H9 (cell line): ENCODE measurements at regions not wholly inside any gene's neighbourhood (a gene's known extent, or its start where the extent isn't known, plus 50 kb on each side); places are given as distances from the start of the nearest gene placed in this dataset.

ENCODE experiments used
- DNase-seq: peaks from one replicate; pipeline ENCODE4 v3.0.0-alpha.2; 2017
- H2AFZ ChIP-seq: one replicate; pipeline ENCODE4 v1.6.1; 2013; ENCODE audit warnings: mild to moderate bottlenecking, low read length, control low read depth, moderate library complexity
- H2AK5ac ChIP-seq: 2 replicates; pipeline ENCODE4 v1.6.1; 2013; ENCODE audit warnings: low read length, control low read depth, mixed read lengths; ENCODE audit not compliant: insufficient read length
- H2BK120ac ChIP-seq: one replicate; pipeline ENCODE4 v1.6.1; 2013; ENCODE audit warnings: low read depth, mild to moderate bottlenecking, low read length, control low read depth, inconsistent platforms; ENCODE audit not compliant: poor library complexity, severe bottlenecking
- H2BK12ac ChIP-seq: 2 replicates; pipeline ENCODE4 v1.6.1; 2013; ENCODE audit warnings: low read length, control low read depth, mixed read lengths, low read depth; ENCODE audit not compliant: insufficient read length
- H2BK15ac ChIP-seq: 2 replicates; pipeline ENCODE4 v1.6.1; 2013; ENCODE audit warnings: low read depth, low read length, control low read depth
- H2BK20ac ChIP-seq: one replicate; pipeline ENCODE4 v1.6.1; 2013; ENCODE audit warnings: low read depth, mild to moderate bottlenecking, low read length, control low read depth, inconsistent platforms; ENCODE audit not compliant: poor library complexity, severe bottlenecking
- H2BK5ac ChIP-seq: 2 replicates; pipeline ENCODE4 v1.6.1; 2013; ENCODE audit warnings: low read length, control low read depth, mixed read lengths; ENCODE audit not compliant: insufficient read length
- H3K14ac ChIP-seq: 2 replicates; pipeline ENCODE4 v1.6.1; 2013; ENCODE audit warnings: low read length, control low read depth; ENCODE audit not compliant: insufficient read depth
- H3K18ac ChIP-seq: 2 replicates; pipeline ENCODE4 v1.6.1; 2013; ENCODE audit warnings: low read depth, mild to moderate bottlenecking, mixed read lengths, low read length, control low read depth; ENCODE audit not compliant: insufficient read length
- H3K23ac ChIP-seq: 2 replicates; pipeline ENCODE4 v1.6.1; 2013; ENCODE audit warnings: low read length, control low read depth, mixed read lengths, low read depth; ENCODE audit not compliant: insufficient read length
- H3K23me2 ChIP-seq: 2 replicates; pipeline ENCODE4 v1.6.1; 2013; ENCODE audit warnings: low read depth, mild to moderate bottlenecking, mixed read lengths, low read length, control low read depth; ENCODE audit not compliant: insufficient read length, poor library complexity, severe bottlenecking
- H3K27ac ChIP-seq: 2 replicates; pipeline ENCODE4 v1.5.1; 2013; ENCODE audit warnings: low read length, control low read depth, mixed read lengths, low read depth; ENCODE audit not compliant: insufficient read length
- H3K27me3 ChIP-seq: 2 replicates; pipeline ENCODE4 v1.6.1; 2013; ENCODE audit warnings: low read length, control low read depth, inconsistent platforms; ENCODE audit not compliant: insufficient read depth
- H3K4ac ChIP-seq: 2 replicates; pipeline ENCODE4 v1.6.1; 2013; ENCODE audit warnings: low read depth, mild to moderate bottlenecking, control low read depth, inconsistent platforms, low read length, moderate library complexity
- H3K4me1 ChIP-seq: 2 replicates; pipeline ENCODE4 v1.6.1; 2013; ENCODE audit warnings: low read length, control low read depth, inconsistent platforms; ENCODE audit not compliant: insufficient read depth
- H3K4me2 ChIP-seq: 2 replicates; pipeline ENCODE4 v1.6.1; 2013; ENCODE audit warnings: low read length, control low read depth, mixed read lengths; ENCODE audit not compliant: insufficient read length, insufficient read depth
- H3K56ac ChIP-seq: 2 replicates; pipeline ENCODE4 v1.6.1; 2013; ENCODE audit warnings: low read depth, mild to moderate bottlenecking, mixed read lengths, low read length, control low read depth; ENCODE audit not compliant: insufficient read length
- H3K79me1 ChIP-seq: 2 replicates; pipeline ENCODE4 v1.6.1; 2013; ENCODE audit warnings: low read depth, mild to moderate bottlenecking, moderate library complexity, low read length, control low read depth, inconsistent platforms; ENCODE audit not compliant: insufficient read depth, poor library complexity, severe bottlenecking
- H3K79me2 ChIP-seq: 2 replicates; pipeline ENCODE4 v1.6.1; 2013; ENCODE audit warnings: low read length, control low read depth, inconsistent platforms; ENCODE audit not compliant: insufficient read depth
- H3K9ac ChIP-seq: 2 replicates; pipeline ENCODE4 v1.6.1; 2013; ENCODE audit warnings: low read length, control low read depth, mixed read lengths; ENCODE audit not compliant: insufficient read length; ENCODE audit errors: extremely low read depth
- H3K9me3 ChIP-seq: one replicate; pipeline ENCODE4 v1.6.1; 2013; ENCODE audit warnings: low read depth, low read length, inconsistent platforms; ENCODE audit not compliant: control insufficient read depth
- H3T11ph ChIP-seq: one replicate; pipeline ENCODE4 v1.6.1; 2013; ENCODE audit warnings: mild to moderate bottlenecking, low read length, control low read depth, inconsistent platforms
- H4K20me1 ChIP-seq: one replicate; pipeline ENCODE4 v1.6.1; 2013; ENCODE audit not compliant: control insufficient read depth, insufficient read length, insufficient read depth
- H4K5ac ChIP-seq: 2 replicates; pipeline ENCODE4 v1.6.1; 2013; ENCODE audit warnings: low read depth, mild to moderate bottlenecking, mixed read lengths, low read length, control low read depth; ENCODE audit not compliant: insufficient read length
- H4K8ac ChIP-seq: replicated peaks from 2 replicates; pipeline ENCODE4 v1.6.1; 2013; ENCODE audit warnings: low read length, control low read depth, mixed read lengths, low read depth; ENCODE audit not compliant: insufficient read length
- H4K91ac ChIP-seq: 2 replicates; pipeline ENCODE4 v1.6.1; 2013; ENCODE audit warnings: low read depth, mild to moderate bottlenecking, moderate library complexity, mixed read lengths, low read length, control low read depth; ENCODE audit not compliant: insufficient read length
- H3K27ac Mint-ChIP-seq, 3 experiments: 2 replicates in 2 of 3; 3 replicates in 1 of 3; pipeline ENCODE4 v1.8.0; 2020 to 2021; ENCODE audit warnings: mixed read lengths in 3 of 3, mild to moderate bottlenecking in 1 of 3, moderate library complexity in 1 of 3
- H3K27me3 Mint-ChIP-seq: 2 replicates; pipeline ENCODE4 v1.8.0; 2021; ENCODE audit warnings: low read depth, mild to moderate bottlenecking, moderate library complexity, mixed read lengths
- H3K36me3 Mint-ChIP-seq, 3 experiments: 2 replicates in 2 of 3; 3 replicates in 1 of 3; pipeline ENCODE4 v1.8.0; 2020 to 2021; ENCODE audit warnings: low read depth in 3 of 3, mixed read lengths in 3 of 3; ENCODE audit not compliant: insufficient read depth in 1 of 3
- H3K4me1 Mint-ChIP-seq, 2 experiments: 2 replicates each; pipeline ENCODE4 v1.8.0; 2020; ENCODE audit warnings: mixed read lengths in 2 of 2
- H3K4me3 Mint-ChIP-seq, 2 experiments: 2 replicates in 1 of 2; 3 replicates in 1 of 2; pipeline ENCODE4 v1.8.0; 2020 to 2021; ENCODE audit warnings: mild to moderate bottlenecking in 2 of 2, mixed read lengths in 2 of 2, moderate library complexity in 1 of 2
- H3K9me3 Mint-ChIP-seq, 2 experiments: 2 replicates in 1 of 2; 3 replicates in 1 of 2; pipeline ENCODE4 v1.8.0; 2020; ENCODE audit warnings: mild to moderate bottlenecking in 2 of 2, mixed read lengths in 2 of 2, moderate library complexity in 1 of 2
- CTCF ChIP-seq: fragments of 200-600 bp; sonication (generic); conservative IDR thresholded peaks from 3 replicates; pipeline ENCODE4 v1.8.0; 2021; ENCODE audit warnings: antibody characterized with exemption, mild to moderate bottlenecking
- WGBS: extraction: QIAGEN DNeasy Blood & Tissue Kit; methylation state at CpG from one replicate; pipeline ENCODE4 v1.1.7; 2013; ENCODE audit warnings: missing lambda C conversion rate, low lambda C conversion rate, mixed read lengths; ENCODE audit not compliant: insufficient read length; ENCODE audit errors: extremely low coverage; 5-methylcytosine and 5-hydroxymethylcytosine counted together

- H3K18ac ChIP-seq = no peak overlapping the region
- no peaks in the 10 kb centered on the region for H3K79me2 ChIP-seq
- no peak overlapping the region for H2BK5ac ChIP-seq
- no peak overlapping the region for H3T11ph ChIP-seq
- no peak overlapping the region for H2BK20ac ChIP-seq
- no peak overlapping the region for H3K4me2 ChIP-seq
- H4K20me1 ChIP-seq = no peaks in the 10 kb centered on the region
- no peak overlapping the region for H3K4me3 Mint-ChIP-seq
- no peaks in the 10 kb centered on the region for H3K36me3 Mint-ChIP-seq
- no peak overlapping the region for H4K5ac ChIP-seq
- no peaks in the 10 kb centered on the region for H3K9me3 ChIP-seq
- no peak overlapping the region for H2BK12ac ChIP-seq
- H4K8ac ChIP-seq = no peak overlapping the region
- H3K23me2 ChIP-seq = no peaks in the 10 kb centered on the region
- H3K4me1 ChIP-seq = peaks cover 6% of the 10 kb centered on the region
- H3K4ac ChIP-seq = no peak overlapping the region
- H2AK5ac ChIP-seq = no peak overlapping the region
- no peaks in the 10 kb centered on the region for H3K27me3 ChIP-seq
- peaks cover 21 to 23% of the 10 kb centered on the region in 2 experiments for H3K4me1 Mint-ChIP-seq
- no peak overlapping the region for H2BK120ac ChIP-seq
- DNase-seq = no peak
- peaks cover 0 to 4% of the 10 kb centered on the region in 2 experiments; a peak in 2 of 5 replicates for H3K9me3 Mint-ChIP-seq
- H3K27me3 Mint-ChIP-seq = no peaks in the 10 kb centered on the region
- no peak overlapping the region for H3K23ac ChIP-seq
- no peak overlapping the region for H3K56ac ChIP-seq
- H3K9ac ChIP-seq = no peak overlapping the region
- no peak overlapping the region for H2BK15ac ChIP-seq
- H3K79me1 ChIP-seq = no peaks in the 10 kb centered on the region
- no peak overlapping the region for H2AFZ ChIP-seq
- WGBS = no CpG with 5 or more reads among the region's 1 CpG
- H3K27ac ChIP-seq = no peak overlapping the region
- H4K91ac ChIP-seq = no peak overlapping the region
- peak; percentile 34; the same call in 1 of the 3 replicates for TF ChIP-seq CTCF
- H3K27ac Mint-ChIP-seq = no peak overlapping the region
- no peak overlapping the region for H3K14ac ChIP-seq
These were observed 302.5 kb upstream of the AMIGO2 start for GRCh38 chr12:47382305-47382704.
